Neutrophil (primary cell): ENCODE measurements at regions not wholly inside any gene's neighbourhood (a gene's known extent, or its start where the extent isn't known, plus 50 kb on each side); places are given as distances from the start of the nearest gene placed in this dataset.
"Not testable (repeated sequence)": the region's sequence is repeated elsewhere in the genome, so short reads cannot be mapped to it uniquely, and the experiment has no call there.

Source experiments
- H3K27ac ChIP-seq: fragments of 200-600 bp; sonication (generic); 2 replicates; pipeline ENCODE4 v1.5.1; 2016; ENCODE audit warnings: mild to moderate bottlenecking, moderate library complexity
- H3K27me3 ChIP-seq: fragments of 200-600 bp; sonication (generic); 2 replicates; pipeline ENCODE4 v1.6.0; 2016; ENCODE audit warnings: mild to moderate bottlenecking
- H3K36me3 ChIP-seq: fragments of 200-600 bp; sonication (generic); 2 replicates; pipeline ENCODE4 v1.5.1; 2017
- H3K4me1 ChIP-seq, 2 experiments: fragments of 200-600 bp in 1 of 2; sonication (generic) in 1 of 2; 1 replicate in 1 of 2; 2 replicates in 1 of 2; pipeline versions ENCODE4 v1.5.1 to v1.6.1; 2013 to 2016; ENCODE audit warnings: low read depth in 1 of 2, low read length in 1 of 2, mild to moderate bottlenecking in 1 of 2, moderate library complexity in 1 of 2; ENCODE audit not compliant: control insufficient read depth in 1 of 2, insufficient read depth in 1 of 2
- H3K4me3 ChIP-seq, 2 experiments: fragments of 200-600 bp in 1 of 2; sonication (generic) in 1 of 2; 1 replicate in 1 of 2; 2 replicates in 1 of 2; pipeline ENCODE4 v1.5.1; 2013 to 2016; ENCODE audit warnings: low read depth in 1 of 2, low read length in 1 of 2, mild to moderate bottlenecking in 1 of 2, moderate library complexity in 1 of 2
- H3K9me3 ChIP-seq: fragments of 200-600 bp; sonication (generic); 2 replicates; pipeline ENCODE4 v1.5.1; 2016
- TF ChIP-seq, protein P1 (sequence below): fragments of 200-600 bp; sonication (generic); IDR thresholded peaks from 2 replicates; pipeline ENCODE4 v1.5.1; 2016; ENCODE audit warnings: antibody characterized with exemption

DNA sequence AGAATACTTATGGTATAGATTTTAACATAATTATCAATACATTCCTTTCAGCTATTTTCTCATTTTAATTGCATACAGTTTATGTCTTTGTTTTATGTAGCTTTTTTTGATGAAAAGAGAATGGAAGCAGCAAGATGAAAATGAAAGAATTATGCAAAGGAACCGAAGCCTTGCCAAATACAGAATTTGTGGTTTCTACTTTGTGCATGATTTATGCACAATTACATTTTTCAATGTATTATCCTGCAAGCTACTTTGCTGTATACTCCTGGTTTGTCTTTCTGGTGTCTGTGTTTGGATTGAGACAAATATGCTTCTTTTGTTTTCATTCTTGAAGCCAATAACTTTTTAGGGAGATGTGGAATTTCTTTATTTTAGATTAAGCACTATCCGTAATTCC is 1642.6 kb upstream of the CELF4 start:
- Histone ChIP-seq H3K4me3 (no peak overlapping the region), H3K27ac (no peak overlapping the region), H3K36me3 (no peaks in the 10 kb centered on the region), H3K9me3 (no peaks in the 10 kb centered on the region), H3K4me1 (no peaks in the 10 kb centered on the region), H3K27me3 (no peaks in the 10 kb centered on the region)
- TF ChIP-seq, protein P1, sequence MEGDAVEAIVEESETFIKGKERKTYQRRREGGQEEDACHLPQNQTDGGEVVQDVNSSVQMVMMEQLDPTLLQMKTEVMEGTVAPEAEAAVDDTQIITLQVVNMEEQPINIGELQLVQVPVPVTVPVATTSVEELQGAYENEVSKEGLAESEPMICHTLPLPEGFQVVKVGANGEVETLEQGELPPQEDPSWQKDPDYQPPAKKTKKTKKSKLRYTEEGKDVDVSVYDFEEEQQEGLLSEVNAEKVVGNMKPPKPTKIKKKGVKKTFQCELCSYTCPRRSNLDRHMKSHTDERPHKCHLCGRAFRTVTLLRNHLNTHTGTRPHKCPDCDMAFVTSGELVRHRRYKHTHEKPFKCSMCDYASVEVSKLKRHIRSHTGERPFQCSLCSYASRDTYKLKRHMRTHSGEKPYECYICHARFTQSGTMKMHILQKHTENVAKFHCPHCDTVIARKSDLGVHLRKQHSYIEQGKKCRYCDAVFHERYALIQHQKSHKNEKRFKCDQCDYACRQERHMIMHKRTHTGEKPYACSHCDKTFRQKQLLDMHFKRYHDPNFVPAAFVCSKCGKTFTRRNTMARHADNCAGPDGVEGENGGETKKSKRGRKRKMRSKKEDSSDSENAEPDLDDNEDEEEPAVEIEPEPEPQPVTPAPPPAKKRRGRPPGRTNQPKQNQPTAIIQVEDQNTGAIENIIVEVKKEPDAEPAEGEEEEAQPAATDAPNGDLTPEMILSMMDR, result no peak

DNA sequence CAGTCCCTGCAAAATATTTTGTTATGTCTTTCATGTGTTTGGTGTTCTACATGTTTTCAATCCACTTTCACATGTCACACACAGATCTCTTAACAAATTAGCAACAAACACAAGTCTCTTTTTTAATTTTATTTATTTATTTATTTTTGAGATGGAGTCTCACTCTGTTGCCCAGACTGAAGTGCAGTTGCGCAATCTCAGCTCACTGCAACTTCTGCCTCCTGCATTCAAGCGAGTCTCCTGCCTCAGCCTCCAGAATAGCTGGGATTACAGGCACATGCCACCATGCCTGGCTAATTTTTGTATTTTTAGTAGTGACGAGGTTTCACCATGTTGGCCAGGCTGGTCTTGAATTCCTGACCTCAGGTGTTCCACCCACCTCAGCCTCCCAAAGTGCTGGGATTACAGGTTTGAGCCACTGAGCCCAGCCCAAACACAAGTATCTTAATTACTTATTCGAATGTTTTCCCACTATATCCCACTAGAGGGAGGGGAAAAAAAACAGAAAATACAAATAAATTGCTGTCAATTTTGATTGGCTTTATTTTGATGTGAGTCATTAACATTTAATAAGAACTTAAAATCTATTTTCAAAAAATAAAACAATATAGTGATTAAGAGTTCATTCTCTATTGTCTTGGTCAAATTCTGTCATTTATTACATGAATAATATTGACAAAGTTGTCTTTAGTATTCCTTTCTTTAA is 1641.0 kb upstream of the CELF4 start:
- H3K4me3 ChIP-seq, H3K9me3 ChIP-seq, H3K4me1 ChIP-seq, H3K36me3 ChIP-seq, H3K27ac ChIP-seq, H3K27me3 ChIP-seq: not testable (repeated sequence)

DNA sequence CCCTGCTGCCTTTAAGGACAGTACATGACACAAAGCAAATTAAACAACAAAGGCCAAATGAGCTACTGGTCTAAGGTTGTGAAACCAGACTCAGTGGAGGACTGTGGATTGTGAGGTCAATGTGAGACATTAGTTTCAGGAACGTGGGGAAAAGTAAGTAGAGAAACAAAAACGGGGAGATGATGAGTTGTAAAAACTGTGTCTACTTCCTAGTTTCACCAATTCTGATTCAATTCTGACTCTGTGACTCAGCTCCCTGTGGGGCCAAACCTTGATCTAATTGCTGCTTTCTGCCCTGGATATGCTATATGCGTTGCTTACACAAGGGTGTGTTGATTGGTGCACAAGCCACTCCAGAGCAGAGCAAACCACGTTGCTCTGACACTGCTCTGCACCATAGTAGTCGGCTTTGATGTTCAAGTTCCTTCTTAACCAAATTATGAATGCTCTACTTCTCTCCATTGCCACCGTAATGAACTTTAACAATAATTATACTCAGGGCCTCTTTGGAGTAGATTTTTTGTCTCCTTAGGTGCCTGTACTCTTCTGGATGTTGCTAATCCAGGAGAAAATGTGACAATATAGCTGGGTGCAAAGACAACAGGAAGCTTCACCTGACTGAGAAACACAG is 1640.1 kb upstream of the CELF4 start:
- Histone ChIP-seq H3K27me3 (no peaks in the 10 kb centered on the region), H3K36me3 (no peaks in the 10 kb centered on the region), H3K9me3 (no peaks in the 10 kb centered on the region), H3K4me1 (no peaks in the 10 kb centered on the region), H3K27ac (no peak overlapping the region), H3K4me3 (no peak overlapping the region)
- TF ChIP-seq, protein P1, result no peak

DNA sequence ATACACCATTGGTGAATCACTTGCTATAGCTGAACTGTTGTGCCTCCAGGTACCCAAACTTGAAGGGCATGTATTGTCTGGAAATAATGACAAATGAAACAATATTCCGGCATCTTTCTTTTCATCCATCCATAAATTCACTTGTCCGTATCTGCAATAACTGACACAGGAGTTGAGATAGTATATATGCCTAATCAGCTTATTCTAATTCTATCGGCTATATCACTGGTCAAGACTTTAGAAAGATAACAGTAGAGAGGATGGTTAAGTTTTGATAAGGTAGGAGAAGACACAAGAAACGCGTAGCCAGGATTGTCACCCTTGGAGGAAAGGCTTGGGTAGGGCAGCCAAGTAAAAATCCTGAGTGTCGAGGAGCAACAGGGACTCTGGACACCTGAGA is 1634.6 kb upstream of the CELF4 start:
- H3K27ac ChIP-seq, result no peak overlapping the region
- no peaks in the 10 kb centered on the region for H3K4me1 ChIP-seq
- H3K36me3 ChIP-seq, result no peaks in the 10 kb centered on the region
- TF ChIP-seq, protein P1, result no peak
- H3K27me3 ChIP-seq, result no peaks in the 10 kb centered on the region
- no peaks in the 10 kb centered on the region for H3K9me3 ChIP-seq
- H3K4me3 ChIP-seq, result no peak overlapping the region

DNA sequence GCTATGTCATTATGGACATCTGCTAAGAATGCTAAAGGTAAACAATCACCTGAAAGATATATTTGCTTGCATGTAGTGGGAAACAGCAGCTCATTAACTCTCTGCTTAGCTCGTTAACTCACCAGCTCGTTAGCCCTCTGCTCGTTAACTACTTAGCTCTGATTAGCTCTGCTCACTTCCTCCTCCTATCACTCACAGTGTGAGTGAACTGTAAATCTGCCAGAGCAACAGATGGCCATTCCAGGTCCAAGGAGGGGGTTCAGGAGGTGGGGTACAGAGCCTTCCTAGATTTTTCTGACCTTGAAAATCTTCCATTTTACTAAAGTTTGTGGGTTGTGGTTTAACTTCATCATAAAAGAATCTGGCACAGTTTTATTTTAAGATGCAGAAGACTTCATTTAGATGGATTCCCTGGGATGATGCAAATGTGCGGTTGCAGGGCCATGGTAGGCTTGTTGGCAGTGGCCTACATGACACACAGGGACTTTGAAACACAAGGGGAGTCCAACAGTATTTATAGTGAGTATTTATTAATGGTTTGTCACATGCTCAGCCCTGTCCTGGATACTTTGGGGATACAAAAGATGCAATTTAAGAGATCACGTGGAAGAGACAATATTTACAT is 1633.7 kb upstream of the CELF4 start:
- Histone ChIP-seq H3K9me3 (no peaks in the 10 kb centered on the region), H3K4me3 (no peak overlapping the region), H3K27me3 (no peaks in the 10 kb centered on the region), H3K27ac (no peak overlapping the region), H3K36me3 (no peaks in the 10 kb centered on the region), H3K4me1 (no peaks in the 10 kb centered on the region)
- TF ChIP-seq, protein P1, result no peak

DNA sequence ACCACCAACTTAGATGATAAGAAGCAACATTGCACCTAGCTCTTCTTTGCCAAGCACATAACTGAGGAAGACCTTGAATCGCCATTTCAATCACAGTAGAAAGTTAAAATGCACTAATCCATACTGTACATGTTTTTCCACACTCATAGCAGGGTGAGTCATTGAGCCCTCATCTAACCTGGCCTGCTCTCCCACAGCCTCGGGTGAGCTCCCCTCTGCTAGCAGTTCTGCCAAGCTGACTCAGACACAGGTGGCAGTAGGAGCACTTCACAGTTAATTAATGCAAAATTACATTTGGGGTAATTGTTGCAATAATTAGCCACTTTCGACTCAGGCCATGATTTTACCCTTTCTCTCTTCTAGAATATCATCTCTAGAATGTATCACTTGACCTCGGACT is 1632.8 kb upstream of the CELF4 start:
- Histone ChIP-seq H3K27ac (no peak overlapping the region), H3K4me1 (no peaks in the 10 kb centered on the region), H3K4me3 (no peak overlapping the region), H3K36me3 (no peaks in the 10 kb centered on the region), H3K9me3 (no peaks in the 10 kb centered on the region), H3K27me3 (no peaks in the 10 kb centered on the region)
- TF ChIP-seq, protein P1, result no peak
